Transverse colon (tissue), 4 donors: ENCODE measurements at regions not wholly inside any gene's neighbourhood (a gene's known extent, or its start where the extent isn't known, plus 50 kb on each side); places are given as distances from the start of the nearest gene placed in this dataset.

Source experiments
- DNase-seq: peaks from one replicate; pipeline ENCODE4 v3.0.0-alpha.2; 2019
- H3K27ac ChIP-seq, 4 donors: fragments of 200-600 bp; sonication (generic); 2 replicates each; pipeline ENCODE4 v1.5.1; 2016 to 2018; ENCODE audit warnings: inconsistent platforms in 4 of 4
- H3K27me3 ChIP-seq: fragments of 200-600 bp; sonication (generic); 2 replicates; pipeline ENCODE4 v1.5.1; 2017; ENCODE audit warnings: inconsistent platforms
- H3K36me3 ChIP-seq, 4 donors: fragments of 200-600 bp; sonication (generic); 2 replicates each; pipeline ENCODE4 v1.5.1; 2017 to 2019; ENCODE audit warnings: inconsistent platforms in 4 of 4
- H3K4me1 ChIP-seq, 4 donors: fragments of 200-600 bp; sonication (generic); 2 replicates each; pipeline ENCODE4 v1.5.1; 2017 to 2020; ENCODE audit warnings: inconsistent platforms in 4 of 4
- H3K4me3 ChIP-seq, 4 donors: fragments of 200-600 bp; sonication (generic); 1 replicate in 1 of 4; 2 replicates in 3 of 4; pipeline versions ENCODE4 v1.5.1 to v1.6.1; 2017 to 2019; ENCODE audit warnings: inconsistent platforms in 4 of 4
- H3K9me3 ChIP-seq, 2 donors: fragments of 200-600 bp; sonication (generic); 2 replicates each; pipeline ENCODE4 v1.5.1; 2017 to 2019; ENCODE audit warnings: inconsistent platforms in 2 of 2
- EP300 ChIP-seq: sonication (generic); formaldehyde crosslinking; IDR thresholded peaks from one replicate; pipeline ENCODE4 v1.6.1; 2017; ENCODE audit warnings: antibody characterized with exemption, low read depth
- POLR2A ChIP-seq: fragments of 450-650 bp; IDR thresholded peaks from one replicate; pipeline ENCODE4 v1.6.1; 2016; ENCODE audit warnings: antibody characterized with exemption, mild to moderate bottlenecking, moderate library complexity
- POLR2AphosphoS5 ChIP-seq, 3 donors: sonication (generic); formaldehyde crosslinking; IDR thresholded peaks; one replicate each; pipeline ENCODE4 v1.6.1; 2016; ENCODE audit warnings: antibody characterized with exemption in 3 of 3
- WGBS, 2 donors: methylation state at CpG; one replicate each; pipeline ENCODE4 v1.1.5; 2018; ENCODE audit warnings: low coverage in 1 of 2; 5-methylcytosine and 5-hydroxymethylcytosine counted together
- in situ Hi-C, 4 donors: fragments of 200-750 bp; cut with MboI; loops; one replicate each; pipeline versions ENCODE4 v1.15.0 to v1.15.1; 2017; ENCODE audit warnings: low sequenced_read_pairs in 3 of 4, low pct_ligation_motif_present in 1 of 4, low pct_unique_long_range_greater_than_20kb in 1 of 4
- intact Hi-C: fragments of 100-400 bp; cut with DNase I; formaldehyde crosslinking; loops from one replicate; pipeline ENCODE4 v1.15.1; 2023; ENCODE audit warnings: low total_unique reads
- TF ChIP-seq, protein P1 (sequence below), 5 experiments: fragments of 200-600 bp in 3 of 5; fragments of 450-650 bp in 2 of 5; sonication (generic) in 3 of 5; IDR thresholded peaks; 1 replicate in 2 of 5; 2 replicates in 3 of 5; pipeline ENCODE4 v1.5.1; 2016 to 2017; ENCODE audit warnings: antibody characterized with exemption in 5 of 5, inconsistent platforms in 3 of 5, mild to moderate bottlenecking in 2 of 5, moderate library complexity in 1 of 5

DNA sequence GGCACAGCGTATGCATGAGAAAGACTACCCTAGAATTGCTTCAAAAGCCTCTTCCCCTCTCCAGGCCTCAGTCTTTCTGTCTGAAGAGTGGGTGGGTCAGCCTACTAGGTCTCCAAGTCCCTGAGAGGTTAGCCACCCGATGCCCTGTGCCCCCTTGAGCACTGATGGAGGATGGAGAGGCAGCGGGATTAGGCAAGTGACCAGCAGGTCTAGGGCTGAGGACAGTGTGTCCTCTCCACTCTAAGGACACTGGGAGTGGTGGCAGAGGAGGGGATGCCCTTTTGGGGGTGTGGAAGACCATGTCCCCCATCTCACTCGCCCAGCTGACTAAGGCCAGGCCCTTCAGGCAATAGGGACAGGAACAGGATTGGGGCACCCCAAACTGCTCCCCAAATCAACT is 72.2 kb upstream of the WNT11 start:
- H3K4me1 ChIP-seq: no peaks in the 10 kb centered on the region
- no peak overlapping the region for H3K4me3 ChIP-seq
- 91% methylated on average over 4 of the region's 4 CpGs; no CpG with 5 or more reads in 1 of the 2 donors for WGBS, 2 donors
- intact Hi-C loops (no loop called here), in situ Hi-C loops (no loop called here)
- H3K27ac ChIP-seq: no peak overlapping the region
- no peak for DNase-seq
- no peaks in the 10 kb centered on the region for H3K9me3 ChIP-seq
- no peaks in the 10 kb centered on the region for H3K36me3 ChIP-seq
- H3K27me3 ChIP-seq: no peaks in the 10 kb centered on the region
- TF ChIP-seq EP300 (no peak), POLR2A (no peak), POLR2AphosphoS5 (IDR thresholded peaks at IDR 0.05) (no peak)
- TF ChIP-seq, protein P1, sequence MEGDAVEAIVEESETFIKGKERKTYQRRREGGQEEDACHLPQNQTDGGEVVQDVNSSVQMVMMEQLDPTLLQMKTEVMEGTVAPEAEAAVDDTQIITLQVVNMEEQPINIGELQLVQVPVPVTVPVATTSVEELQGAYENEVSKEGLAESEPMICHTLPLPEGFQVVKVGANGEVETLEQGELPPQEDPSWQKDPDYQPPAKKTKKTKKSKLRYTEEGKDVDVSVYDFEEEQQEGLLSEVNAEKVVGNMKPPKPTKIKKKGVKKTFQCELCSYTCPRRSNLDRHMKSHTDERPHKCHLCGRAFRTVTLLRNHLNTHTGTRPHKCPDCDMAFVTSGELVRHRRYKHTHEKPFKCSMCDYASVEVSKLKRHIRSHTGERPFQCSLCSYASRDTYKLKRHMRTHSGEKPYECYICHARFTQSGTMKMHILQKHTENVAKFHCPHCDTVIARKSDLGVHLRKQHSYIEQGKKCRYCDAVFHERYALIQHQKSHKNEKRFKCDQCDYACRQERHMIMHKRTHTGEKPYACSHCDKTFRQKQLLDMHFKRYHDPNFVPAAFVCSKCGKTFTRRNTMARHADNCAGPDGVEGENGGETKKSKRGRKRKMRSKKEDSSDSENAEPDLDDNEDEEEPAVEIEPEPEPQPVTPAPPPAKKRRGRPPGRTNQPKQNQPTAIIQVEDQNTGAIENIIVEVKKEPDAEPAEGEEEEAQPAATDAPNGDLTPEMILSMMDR (IDR thresholded peaks at IDR 0.05): no peak

DNA sequence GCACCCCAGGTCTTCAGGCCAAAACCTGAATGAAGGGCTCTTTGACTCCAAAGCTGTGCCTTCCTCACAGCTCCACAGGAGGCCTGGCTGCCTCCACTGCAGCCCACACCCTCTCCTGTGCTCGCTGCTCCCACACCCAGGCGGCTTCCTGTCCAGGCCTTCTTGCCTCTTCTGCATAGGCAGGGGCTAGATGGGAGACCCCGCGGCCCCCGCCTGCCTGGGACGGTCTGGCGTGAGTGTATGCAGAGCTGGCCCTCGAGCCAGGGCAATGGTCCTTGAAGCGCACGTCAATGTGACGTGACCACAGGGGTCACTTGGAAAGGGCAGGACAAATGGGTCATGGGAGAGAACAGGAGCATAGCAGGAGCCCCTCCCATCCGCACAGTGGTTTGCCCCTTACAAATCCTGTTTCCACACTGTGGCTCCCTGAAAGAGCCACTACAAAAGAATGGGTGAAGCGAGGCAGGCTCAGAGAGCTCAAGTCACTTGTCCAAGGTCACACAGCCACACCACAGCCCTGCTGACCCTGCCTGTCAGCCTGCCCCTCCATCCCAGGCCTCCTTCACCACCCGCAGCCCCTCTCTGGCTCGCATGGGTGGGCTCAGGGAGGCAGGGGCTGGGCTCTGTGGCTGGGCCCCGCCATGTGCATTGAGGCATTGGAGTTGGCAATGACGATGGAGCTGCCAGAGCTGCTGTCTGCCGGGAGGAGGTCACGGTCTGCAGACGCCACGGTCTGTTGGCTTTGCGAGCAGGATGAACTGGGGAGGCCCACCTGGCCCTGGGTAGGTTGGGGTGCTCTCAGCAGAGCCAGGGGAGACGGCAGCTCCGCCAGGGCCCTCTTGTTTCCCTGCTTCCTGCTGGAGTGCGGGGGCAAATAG is 71.2 kb upstream of the WNT11 start:
- no peaks in the 10 kb centered on the region for H3K36me3 ChIP-seq
- H3K4me3 ChIP-seq: no peak overlapping the region
- TF ChIP-seq, protein P1 (IDR thresholded peaks at IDR 0.05): no peak
- TF ChIP-seq POLR2AphosphoS5 (IDR thresholded peaks at IDR 0.05) (no peak), POLR2A (no peak), EP300 (no peak)
- no peak for DNase-seq
- H3K9me3 ChIP-seq: no peaks in the 10 kb centered on the region
- no peaks in the 10 kb centered on the region for H3K4me1 ChIP-seq
- no peaks in the 10 kb centered on the region for H3K27me3 ChIP-seq
- no peak overlapping the region for H3K27ac ChIP-seq
- in situ Hi-C loops (no loop called here), intact Hi-C loops (no loop called here)
- WGBS, 2 donors: 40 to 89% methylated on average over 2 to 24 of the region's 25 CpGs

DNA sequence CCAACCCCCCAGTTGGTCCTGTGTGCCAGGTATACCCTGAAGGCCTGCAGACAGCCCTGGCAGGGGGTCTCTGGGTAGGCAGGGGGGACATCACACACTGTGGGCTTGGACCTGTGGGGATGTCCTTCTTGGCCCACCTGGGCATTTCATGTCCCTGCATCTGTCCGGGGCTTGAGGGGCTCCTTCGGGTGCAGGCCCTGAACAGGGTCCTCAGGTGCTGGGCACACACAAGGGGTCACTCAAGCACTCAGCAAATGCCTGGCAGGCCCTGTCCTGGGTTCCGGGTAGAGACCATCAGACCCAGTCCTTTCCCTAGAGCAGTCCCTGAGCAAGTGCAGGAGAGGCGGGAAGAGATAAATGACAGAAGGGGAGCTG is 70.5 kb upstream of the WNT11 start:
- Histone ChIP-seq H3K27ac (no peak overlapping the region), H3K27me3 (no peaks in the 10 kb centered on the region), H3K4me3 (no peak overlapping the region), H3K4me1 (no peaks in the 10 kb centered on the region), H3K9me3 (no peaks in the 10 kb centered on the region), H3K36me3 (no peaks in the 10 kb centered on the region)
- intact Hi-C loops (no loop called here), in situ Hi-C loops (no loop called here)
- no peak for DNase-seq
- 98% methylated on average over 4 of the region's 4 CpGs; no CpG with 5 or more reads in 1 of the 2 donors for WGBS, 2 donors
- TF ChIP-seq POLR2AphosphoS5 (IDR thresholded peaks at IDR 0.05) (no peak), EP300 (no peak), POLR2A (no peak)
- TF ChIP-seq, protein P1 (IDR thresholded peaks at IDR 0.05): no peak

DNA sequence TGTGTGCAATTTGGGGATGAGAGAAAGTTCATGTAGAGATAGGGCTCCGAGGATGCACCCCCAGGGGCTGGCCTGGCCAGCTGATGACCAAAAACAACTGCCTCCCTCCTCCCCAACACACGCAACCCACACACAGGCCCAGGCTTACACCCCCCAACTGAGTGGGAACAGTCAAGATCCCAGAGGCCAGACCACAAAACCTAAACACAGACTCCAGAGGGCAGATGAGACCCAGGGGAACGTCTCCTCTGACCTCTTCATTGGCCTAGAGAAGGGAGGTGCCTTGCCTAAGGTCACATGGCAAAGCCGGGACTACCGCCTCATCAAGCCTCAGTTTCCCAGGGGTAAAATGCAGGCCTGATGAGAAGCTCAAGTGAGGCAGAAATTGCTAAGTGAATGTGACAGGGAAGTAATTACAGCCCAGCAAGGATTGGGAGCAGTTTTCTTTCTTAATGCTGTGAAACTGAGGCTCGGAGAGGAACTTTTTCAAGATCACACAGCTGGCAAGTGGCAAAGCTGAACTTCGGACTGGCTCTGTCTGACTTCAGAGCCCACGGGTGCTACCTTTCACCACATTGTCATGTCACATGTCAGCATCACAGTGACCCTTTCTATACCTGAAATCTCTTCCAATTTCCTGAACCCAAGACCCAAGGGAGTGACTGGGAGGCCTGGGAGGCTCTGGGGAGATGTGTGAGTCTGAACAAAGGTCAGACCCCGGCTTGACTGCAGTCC is 69.9 kb upstream of the WNT11 start:
- Histone ChIP-seq H3K27me3 (no peaks in the 10 kb centered on the region), H3K4me3 (no peak overlapping the region), H3K9me3 (no peaks in the 10 kb centered on the region), H3K36me3 (no peaks in the 10 kb centered on the region), H3K4me1 (no peaks in the 10 kb centered on the region), H3K27ac (no peak overlapping the region)
- in situ Hi-C loops: no loop called here
- TF ChIP-seq POLR2A (no peak), EP300 (no peak), POLR2AphosphoS5 (IDR thresholded peaks at IDR 0.05) (no peak)
- TF ChIP-seq, protein P1 (IDR thresholded peaks at IDR 0.05): no peak
- WGBS, 2 donors: 76 to 100% methylated on average over 2 to 9 of the region's 9 CpGs
- intact Hi-C loops: no loop called here
- no peak for DNase-seq
